ENCODE measurements at regions not wholly inside any gene's neighbourhood (a gene's known extent, or its start where the extent isn't known, plus 50 kb on each side); places are given as distances from the start of the nearest gene placed in this dataset.

GRCh38 chr3:24607281-24607680 is 112.6 kb upstream of the THRB start:
- TF ChIP-seq, protein P1, sequence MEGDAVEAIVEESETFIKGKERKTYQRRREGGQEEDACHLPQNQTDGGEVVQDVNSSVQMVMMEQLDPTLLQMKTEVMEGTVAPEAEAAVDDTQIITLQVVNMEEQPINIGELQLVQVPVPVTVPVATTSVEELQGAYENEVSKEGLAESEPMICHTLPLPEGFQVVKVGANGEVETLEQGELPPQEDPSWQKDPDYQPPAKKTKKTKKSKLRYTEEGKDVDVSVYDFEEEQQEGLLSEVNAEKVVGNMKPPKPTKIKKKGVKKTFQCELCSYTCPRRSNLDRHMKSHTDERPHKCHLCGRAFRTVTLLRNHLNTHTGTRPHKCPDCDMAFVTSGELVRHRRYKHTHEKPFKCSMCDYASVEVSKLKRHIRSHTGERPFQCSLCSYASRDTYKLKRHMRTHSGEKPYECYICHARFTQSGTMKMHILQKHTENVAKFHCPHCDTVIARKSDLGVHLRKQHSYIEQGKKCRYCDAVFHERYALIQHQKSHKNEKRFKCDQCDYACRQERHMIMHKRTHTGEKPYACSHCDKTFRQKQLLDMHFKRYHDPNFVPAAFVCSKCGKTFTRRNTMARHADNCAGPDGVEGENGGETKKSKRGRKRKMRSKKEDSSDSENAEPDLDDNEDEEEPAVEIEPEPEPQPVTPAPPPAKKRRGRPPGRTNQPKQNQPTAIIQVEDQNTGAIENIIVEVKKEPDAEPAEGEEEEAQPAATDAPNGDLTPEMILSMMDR (IDR thresholded peaks at IDR 0.05; ENCODE audit: low read depth, low read length, missing control alignments), result no peak
- H3K4me3 ChIP-seq (ENCODE audit: low read depth, low read length), result no peak overlapping the region
- in situ Hi-C loops (cut with HindIII; ENCODE audit: low sequenced_read_pairs), result no loop called here
- DNase-seq (ENCODE audit: low read depth), result no peak

GRCh38 chr3:24608701-24609390 is 114.2 kb upstream of the THRB start:
- TF ChIP-seq, protein P1 (IDR thresholded peaks at IDR 0.05; ENCODE audit: low read depth, low read length, missing control alignments), result no peak
- DNase-seq (ENCODE audit: low read depth), result no peak
- in situ Hi-C loops (cut with HindIII; ENCODE audit: low sequenced_read_pairs), result no loop called here
- no peak overlapping the region for H3K4me3 ChIP-seq (ENCODE audit: low read depth, low read length)

GRCh38 chr3:24614359-24614758 is 119.7 kb upstream of the THRB start:
- TF ChIP-seq, protein P1 (IDR thresholded peaks at IDR 0.05; ENCODE audit: low read depth, low read length, missing control alignments), result no peak
- no peak overlapping the region for H3K4me3 ChIP-seq (ENCODE audit: low read depth, low read length)
- in situ Hi-C loops (cut with HindIII; ENCODE audit: low sequenced_read_pairs), result no loop called here
- DNase-seq (ENCODE audit: low read depth), result no peak

- H3K4me3 ChIP-seq (ENCODE audit: low read depth, low read length), result no peak overlapping the region
- TF ChIP-seq, protein P1 (IDR thresholded peaks at IDR 0.05; ENCODE audit: low read depth, low read length, missing control alignments), result no peak
- in situ Hi-C loops (cut with HindIII; ENCODE audit: low sequenced_read_pairs), result no loop called here
- no peak for DNase-seq (ENCODE audit: low read depth)
Observed at GRCh38 chr3:24615177-24615576, 120.5 kb upstream of the THRB start.

- H3K4me3 ChIP-seq (ENCODE audit: low read depth, low read length), result no peak overlapping the region
- in situ Hi-C loops (cut with HindIII; ENCODE audit: low sequenced_read_pairs), result no loop called here
- TF ChIP-seq, protein P1 (IDR thresholded peaks at IDR 0.05; ENCODE audit: low read depth, low read length, missing control alignments), result no peak
- DNase-seq (ENCODE audit: low read depth), result no peak
Observed at GRCh38 chr3:24616110-24616829, 121.6 kb upstream of the THRB start.

- TF ChIP-seq, protein P1 (IDR thresholded peaks at IDR 0.05; ENCODE audit: low read depth, low read length, missing control alignments), result no peak
- no peak overlapping the region for H3K4me3 ChIP-seq (ENCODE audit: low read depth, low read length)
- in situ Hi-C loops (cut with HindIII; ENCODE audit: low sequenced_read_pairs), result no loop called here
- no peak for DNase-seq (ENCODE audit: low read depth)
Observed at GRCh38 chr3:24622138-24622537, 127.5 kb upstream of the THRB start.

Data from astrocyte of the cerebellum (primary cell).